ENCODE measurements at regions not wholly inside any gene's neighbourhood (a gene's known extent, or its start where the extent isn't known, plus 50 kb on each side); places are given as distances from the start of the nearest gene placed in this dataset.

- CTCF ChIA-PET = no interaction called here
- TF ChIP-seq CTCF (conservative IDR thresholded peaks at IDR 0.05; ENCODE audit: low read depth) = no peak
- H3K27ac ChIP-seq = no peak overlapping the region
- DNase-seq (ENCODE audit: low spot score) = no peak
- POLR2A ChIA-PET (ENCODE audit: low non-redundant PET) = no interaction called here
These were observed 206.4 kb downstream of the PTPRC start for GRCh38 chr1:198845271-198845670.

GRCh38 chr1:198845851-198846250 lies 207.0 kb downstream of the PTPRC start:
- CTCF ChIA-PET = interaction anchor here (1.0 kb wide), 1 partner anchor 10 kb away, joined by 3 read pairs; no protein-coding TSS in a partner anchor

GRCh38 chr1:198846556-198846955 lies 207.7 kb downstream of the PTPRC start:
- ChIA-PET POLR2A (ENCODE audit: low non-redundant PET) (no interaction called here), CTCF (interaction anchor here (0.6 to 1.0 kb wide), 2 partner anchors 11 to 44 kb away, joined by 3 to 5 read pairs; no protein-coding TSS in a partner anchor)
- TF ChIP-seq CTCF (conservative IDR thresholded peaks at IDR 0.05; ENCODE audit: low read depth) = no peak
- no peak for DNase-seq (ENCODE audit: low spot score)
- H3K27ac ChIP-seq = no peak overlapping the region

More at GRCh38 chr1:198845851-198846250, 207.0 kb downstream of the PTPRC start:
- TF ChIP-seq CTCF (conservative IDR thresholded peaks at IDR 0.05; ENCODE audit: low read depth) = no peak
- H3K27ac ChIP-seq = no peak overlapping the region
- POLR2A ChIA-PET (ENCODE audit: low non-redundant PET) = no interaction called here
- no peak for DNase-seq (ENCODE audit: low spot score)

GRCh38 chr1:198848206-198848605 lies 209.4 kb downstream of the PTPRC start:
- ChIA-PET POLR2A (ENCODE audit: low non-redundant PET) (no interaction called here), CTCF (no interaction called here)
- no peak for TF ChIP-seq CTCF (conservative IDR thresholded peaks at IDR 0.05; ENCODE audit: low read depth)
- no peak overlapping the region for H3K27ac ChIP-seq
- no peak for DNase-seq (ENCODE audit: low spot score)

- no peak for TF ChIP-seq CTCF (conservative IDR thresholded peaks at IDR 0.05; ENCODE audit: low read depth)
- ChIA-PET POLR2A (ENCODE audit: low non-redundant PET) (no interaction called here), CTCF (interaction anchor here (0.5 kb wide), 1 partner anchor 433 kb away, joined by 3 read pairs; no protein-coding TSS in a partner anchor)
- no peak for DNase-seq (ENCODE audit: low spot score)
- no peak overlapping the region for H3K27ac ChIP-seq
These were observed 209.8 kb downstream of the PTPRC start for GRCh38 chr1:198848649-198849048.

GRCh38 chr1:198849093-198849492 lies 210.3 kb downstream of the PTPRC start:
- H3K27ac ChIP-seq = no peak overlapping the region
- POLR2A ChIA-PET (ENCODE audit: low non-redundant PET) = no interaction called here
- TF ChIP-seq CTCF (conservative IDR thresholded peaks at IDR 0.05; ENCODE audit: low read depth) = no peak
- CTCF ChIA-PET = interaction anchor here (0.5 kb wide), 1 partner anchor 433 kb away, joined by 3 read pairs; no protein-coding TSS in a partner anchor
- no peak for DNase-seq (ENCODE audit: low spot score)
